Parathyroid adenoma (tissue), 2 donors: ENCODE measurements at regions not wholly inside any gene's neighbourhood (a gene's known extent, or its start where the extent isn't known, plus 50 kb on each side); places are given as distances from the start of the nearest gene placed in this dataset.

Source experiments
- H2AFZ ChIP-seq: fragments of 300-600 bp; sonication (generic); one replicate; pipeline ENCODE4 v1.7.0; 2017; ENCODE audit warnings: antibody characterized with exemption, mild to moderate bottlenecking
- H3K27ac ChIP-seq: fragments of 300-600 bp; sonication (generic); one replicate; pipeline ENCODE4 v1.7.0; 2017
- H3K27me3 ChIP-seq: fragments of 300-600 bp; sonication (generic); one replicate; pipeline ENCODE4 v1.7.0; 2017; ENCODE audit warnings: low read length; ENCODE audit not compliant: control insufficient read depth, insufficient read depth
- H3K36me3 ChIP-seq: fragments of 300-600 bp; sonication (generic); one replicate; pipeline ENCODE4 v1.7.0; 2017; ENCODE audit warnings: low read length; ENCODE audit not compliant: control insufficient read depth, insufficient read depth
- H3K4me1 ChIP-seq: fragments of 300-600 bp; sonication (generic); one replicate; pipeline ENCODE4 v1.7.0; 2017; ENCODE audit warnings: control low read depth
- H3K4me2 ChIP-seq: fragments of 300-600 bp; sonication (generic); one replicate; pipeline ENCODE4 v1.7.0; 2017; ENCODE audit warnings: low read length
- H3K4me3 ChIP-seq: fragments of 300-600 bp; sonication (generic); one replicate; pipeline ENCODE4 v1.7.0; 2017; ENCODE audit warnings: low read depth, low read length
- H3K79me2 ChIP-seq: fragments of 300-600 bp; sonication (generic); one replicate; pipeline ENCODE4 v1.7.0; 2017; ENCODE audit warnings: control low read depth
- H3K9ac ChIP-seq: fragments of 300-600 bp; sonication (generic); one replicate; pipeline ENCODE4 v1.7.0; 2017; ENCODE audit warnings: mild to moderate bottlenecking
- H3K9me3 ChIP-seq: fragments of 300-600 bp; sonication (generic); one replicate; pipeline ENCODE4 v1.7.0; 2017; ENCODE audit warnings: low read length; ENCODE audit not compliant: control insufficient read depth
- CTCF ChIP-seq: fragments of 300-600 bp; sonication (generic); IDR thresholded peaks from one replicate; pipeline ENCODE4 v1.7.0; 2017; ENCODE audit warnings: antibody characterized with exemption, mild to moderate bottlenecking
- donor health status: primary hyperparathyroidism.

GRCh38 chr5:85920984-85921383, 696.8 kb upstream of the COX7C start:
- Histone ChIP-seq H3K27me3 (no peaks in the 10 kb centered on the region), H3K9ac (no peak overlapping the region), H3K27ac (no peak overlapping the region), H3K4me2 (no peak overlapping the region), H3K36me3 (no peaks in the 10 kb centered on the region), H3K4me1 (no peaks in the 10 kb centered on the region), H3K9me3 (no peaks in the 10 kb centered on the region), H3K4me3 (no peak overlapping the region), H2AFZ (no peak overlapping the region), H3K79me2 (no peaks in the 10 kb centered on the region)
- no peak for TF ChIP-seq CTCF

GRCh38 chr5:85921590-85921989, 696.2 kb upstream of the COX7C start:
- Histone ChIP-seq H3K4me1 (no peaks in the 10 kb centered on the region), H3K79me2 (no peaks in the 10 kb centered on the region), H3K9me3 (no peaks in the 10 kb centered on the region), H3K27ac (no peak overlapping the region), H3K4me3 (no peak overlapping the region), H3K27me3 (no peaks in the 10 kb centered on the region), H3K36me3 (no peaks in the 10 kb centered on the region), H2AFZ (no peak overlapping the region), H3K9ac (no peak overlapping the region), H3K4me2 (no peak overlapping the region)
- TF ChIP-seq CTCF, result no peak

DNA sequence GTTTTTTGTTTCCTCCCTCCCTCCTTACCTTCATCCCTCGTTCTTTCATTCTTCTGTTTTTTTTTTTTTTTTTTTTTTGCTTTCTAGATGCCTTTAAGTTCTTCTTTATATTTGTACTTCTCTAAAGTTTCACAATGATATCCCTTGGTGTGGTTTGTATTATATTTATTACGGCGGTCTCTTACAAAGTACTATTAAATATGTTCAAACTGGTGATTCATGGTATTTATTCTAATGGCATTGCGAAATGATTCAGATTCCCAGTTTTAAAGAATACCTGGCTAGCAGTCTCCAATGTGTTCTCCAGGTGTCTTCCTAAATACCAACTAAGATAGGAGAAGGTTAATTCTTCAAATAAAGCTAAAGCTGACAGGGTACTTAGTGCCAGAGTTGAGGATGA, 690.1 kb upstream of the COX7C start:
- Histone ChIP-seq H3K4me1 (no peaks in the 10 kb centered on the region), H3K9ac (no peak overlapping the region), H3K79me2 (no peaks in the 10 kb centered on the region), H3K4me2 (no peak overlapping the region), H3K36me3 (no peaks in the 10 kb centered on the region), H3K27me3 (no peaks in the 10 kb centered on the region), H3K9me3 (no peaks in the 10 kb centered on the region), H3K27ac (no peak overlapping the region), H2AFZ (no peak overlapping the region), H3K4me3 (no peak overlapping the region)
- TF ChIP-seq CTCF, result no peak

GRCh38 chr5:85929713-85930112, 688.0 kb upstream of the COX7C start:
- Histone ChIP-seq H3K79me2 (no peaks in the 10 kb centered on the region), H3K4me3 (no peak overlapping the region), H3K4me2 (no peak overlapping the region), H3K27me3 (no peaks in the 10 kb centered on the region), H3K27ac (no peak overlapping the region), H3K4me1 (no peaks in the 10 kb centered on the region), H3K36me3 (no peaks in the 10 kb centered on the region), H3K9me3 (no peaks in the 10 kb centered on the region), H3K9ac (no peak overlapping the region), H2AFZ (no peak overlapping the region)
- no peak for TF ChIP-seq CTCF

- Histone ChIP-seq H3K9me3 (no peaks in the 10 kb centered on the region), H3K9ac (no peak overlapping the region), H2AFZ (no peak overlapping the region), H3K36me3 (no peaks in the 10 kb centered on the region), H3K27ac (no peak overlapping the region), H3K4me3 (no peak overlapping the region), H3K27me3 (no peaks in the 10 kb centered on the region), H3K4me1 (no peaks in the 10 kb centered on the region), H3K79me2 (no peaks in the 10 kb centered on the region), H3K4me2 (no peak overlapping the region)
- no peak for TF ChIP-seq CTCF
Measured at GRCh38 chr5:85931220-85931619, 686.5 kb upstream of the COX7C start.
